ENCODE measurements at regions not wholly inside any gene's neighbourhood (a gene's known extent, or its start where the extent isn't known, plus 50 kb on each side); places are given as distances from the start of the nearest gene placed in this dataset.

DNA sequence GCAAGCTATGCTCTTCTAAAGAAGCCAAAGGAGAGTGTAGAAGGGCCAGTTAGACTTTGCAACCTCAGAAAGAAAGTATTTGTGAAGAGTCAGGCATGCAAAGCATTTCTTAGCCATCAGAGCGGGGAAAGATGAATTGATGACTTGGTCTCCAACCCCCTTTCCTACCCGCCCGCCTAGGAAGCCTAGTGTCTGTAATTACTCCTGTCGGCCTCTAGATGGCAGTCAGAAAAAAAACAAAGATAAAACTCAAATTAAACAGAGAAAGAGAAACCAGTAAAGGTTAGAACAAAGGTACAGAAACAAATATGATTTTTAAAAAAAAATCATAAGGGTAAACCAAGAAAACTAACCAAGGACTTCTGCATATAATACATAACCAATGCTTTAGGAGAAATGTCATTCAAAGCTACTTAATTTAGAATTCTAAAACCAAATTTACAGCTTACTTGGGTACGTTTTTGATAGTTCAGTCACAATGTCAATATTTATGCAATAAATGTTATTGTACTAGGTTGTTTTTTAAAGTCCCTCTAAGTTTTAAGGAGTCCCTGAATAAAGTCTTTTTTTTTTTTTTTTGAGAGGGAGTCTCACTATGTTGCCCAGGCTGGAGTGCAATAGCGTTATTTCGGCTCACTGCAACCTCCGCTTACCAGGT is 97.6 kb downstream of the LYZL1 start:
- Histone ChIP-seq H3K9ac (ENCODE audit: insufficient read depth in 1 of 2, low read depth in 2 of 2, low read length in 2 of 2) (no peak overlapping the region), H2AFZ (ENCODE audit: low read depth, low read length) (no peak overlapping the region), H4K20me1 (replicated peaks; ENCODE audit: control insufficient read depth, insufficient read depth, low read length) (no peaks in the 10 kb centered on the region), H3K36me3 (ENCODE audit: control insufficient read depth, insufficient read depth, low read length) (no peaks in the 10 kb centered on the region), H3K9me1 (ENCODE audit: control insufficient read depth, insufficient read depth, low read length) (no peaks in the 10 kb centered on the region), H3K79me2 (ENCODE audit: control insufficient read depth, insufficient read depth, low read length) (no peaks in the 10 kb centered on the region), H3K4me3 (no peak overlapping the region), H3K27me3 (ENCODE audit: control insufficient read depth in 2 of 2, insufficient read depth in 2 of 2, low read length in 2 of 2) (peaks cover 17 to 39% of the 10 kb centered on the region in 2 experiments; a peak in 3 of 5 replicates), H3K4me1 (replicated peaks in 1 of 2; ENCODE audit: control insufficient read depth in 2 of 2, insufficient read depth in 2 of 2, low read length in 2 of 2) (no peaks in the 10 kb centered on the region), H3K4me2 (ENCODE audit: insufficient read depth, low read length) (no peak overlapping the region), H3K9me3 (replicated peaks; ENCODE audit: control insufficient read depth, insufficient read depth, low read depth, low read length) (no peaks in the 10 kb centered on the region), H3K27ac (ENCODE audit: extremely low read depth, low read depth, low read length) (no peak overlapping the region)
- 7% methylated on average over 8 of the region's 8 CpGs for WGBS (ENCODE audit: insufficient coverage, low coverage, missing lambda C conversion rate)
- POLR2A ChIA-PET, result no interaction called here
- no TSS peak for BruUV-seq (replicated peaks)
- DNase-seq (ENCODE audit: extremely low read depth in 1 of 4, low spot score in 3 of 4), result peak; percentile 34 to 51 (median 42)
- ATAC-seq, result peak; percentile 58; the same call in 2 of the 3 replicates
- TF ChIP-seq RAD21 (CRISPR knock-in tag; conservative IDR thresholded peaks at IDR 0.05 in 1 of 2, IDR thresholded peaks at IDR 0.05 in 1 of 2), result peak; percentile 32 to 40; a peak in 3 of 4 replicates
- TF ChIP-seq, protein P1, sequence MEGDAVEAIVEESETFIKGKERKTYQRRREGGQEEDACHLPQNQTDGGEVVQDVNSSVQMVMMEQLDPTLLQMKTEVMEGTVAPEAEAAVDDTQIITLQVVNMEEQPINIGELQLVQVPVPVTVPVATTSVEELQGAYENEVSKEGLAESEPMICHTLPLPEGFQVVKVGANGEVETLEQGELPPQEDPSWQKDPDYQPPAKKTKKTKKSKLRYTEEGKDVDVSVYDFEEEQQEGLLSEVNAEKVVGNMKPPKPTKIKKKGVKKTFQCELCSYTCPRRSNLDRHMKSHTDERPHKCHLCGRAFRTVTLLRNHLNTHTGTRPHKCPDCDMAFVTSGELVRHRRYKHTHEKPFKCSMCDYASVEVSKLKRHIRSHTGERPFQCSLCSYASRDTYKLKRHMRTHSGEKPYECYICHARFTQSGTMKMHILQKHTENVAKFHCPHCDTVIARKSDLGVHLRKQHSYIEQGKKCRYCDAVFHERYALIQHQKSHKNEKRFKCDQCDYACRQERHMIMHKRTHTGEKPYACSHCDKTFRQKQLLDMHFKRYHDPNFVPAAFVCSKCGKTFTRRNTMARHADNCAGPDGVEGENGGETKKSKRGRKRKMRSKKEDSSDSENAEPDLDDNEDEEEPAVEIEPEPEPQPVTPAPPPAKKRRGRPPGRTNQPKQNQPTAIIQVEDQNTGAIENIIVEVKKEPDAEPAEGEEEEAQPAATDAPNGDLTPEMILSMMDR (IDR thresholded peaks at IDR 0.05 in 2 of 3, conservative IDR thresholded peaks at IDR 0.05 in 1 of 3; ENCODE audit: insufficient read depth in 2 of 3, low read depth in 1 of 3, low read length in 3 of 3), result peak; percentile 34 to 62 (median 55); a peak in 5 of 6 replicates
- TF ChIP-seq MTA2 (IDR thresholded peaks at IDR 0.05; ENCODE audit: low read depth), result no peak
- in situ Hi-C loops (cut with MboI), result loop anchor here (5.0 kb wide), 1 partner anchor 1206 kb away; no protein-coding TSS in a partner anchor
- intact Hi-C loops (cut with micrococcal nuclease), result loop anchor here (2.0 kb wide), 1 partner anchor 62 kb away; no protein-coding TSS in a partner anchor
- CTCF ChIA-PET (ENCODE audit: low intra/inter-chr PET ratio), result interaction anchor here (0.6 to 1.1 kb wide), 2 partner anchors 62 to 138 kb away, joined by 3 to 4 read pairs; no protein-coding TSS in a partner anchor
- peak; percentile 79 for FAIRE-seq
